Tibial nerve (tissue), 4 donors: ENCODE measurements at regions not wholly inside any gene's neighbourhood (a gene's known extent, or its start where the extent isn't known, plus 50 kb on each side); places are given as distances from the start of the nearest gene placed in this dataset.

Experiments
- DNase-seq, 2 donors: peaks; one replicate each; pipeline ENCODE4 v3.0.0-alpha.2; 2019; ENCODE audit warnings: low spot score in 2 of 2
- H3K27ac ChIP-seq, 4 donors: fragments of 200-600 bp; sonication (generic) in 3 of 4; one replicate each; pipeline ENCODE4 v1.5.1; 2017 to 2019; ENCODE audit warnings: mild to moderate bottlenecking in 1 of 4
- H3K27me3 ChIP-seq, 2 donors: fragments of 200-600 bp; sonication (generic) in 1 of 2; one replicate each; pipeline versions ENCODE4 v1.5.1 to v1.6.0; 2017 to 2019
- H3K36me3 ChIP-seq, 3 donors: fragments of 200-600 bp; sonication (generic); one replicate each; pipeline ENCODE4 v1.5.1; 2018 to 2019
- H3K4me1 ChIP-seq, 4 donors: fragments of 200-600 bp; sonication (generic) in 3 of 4; one replicate each; pipeline ENCODE4 v1.5.1; 2017 to 2019
- H3K4me3 ChIP-seq, 4 donors: fragments of 200-600 bp; sonication (generic) in 3 of 4; one replicate each; pipeline ENCODE4 v1.5.1; 2017 to 2019; ENCODE audit warnings: mild to moderate bottlenecking in 1 of 4, moderate library complexity in 1 of 4
- H3K9me3 ChIP-seq, 4 donors: fragments of 200-600 bp; sonication (generic) in 3 of 4; one replicate each; pipeline ENCODE4 v1.5.1; 2017 to 2019
- EP300 ChIP-seq, 2 donors: sonication (generic); formaldehyde crosslinking; IDR thresholded peaks; one replicate each; pipeline ENCODE4 v1.6.1; 2017; ENCODE audit warnings: antibody characterized with exemption in 2 of 2, mild to moderate bottlenecking in 1 of 2
- POLR2A ChIP-seq, 2 donors: fragments of 450-650 bp; IDR thresholded peaks; one replicate each; pipeline ENCODE4 v1.6.1; 2017; ENCODE audit warnings: antibody characterized with exemption in 2 of 2, mild to moderate bottlenecking in 2 of 2, moderate library complexity in 2 of 2
- WGBS, 2 donors: methylation state at CpG; one replicate each; pipeline ENCODE4 v1.1.5; 2018; 5-methylcytosine and 5-hydroxymethylcytosine counted together
- TF ChIP-seq, protein P1 (sequence below), 5 experiments: fragments of 200-600 bp in 3 of 5; fragments of 450-650 bp in 2 of 5; sonication (generic) in 3 of 5; IDR thresholded peaks; one replicate each; pipeline ENCODE4 v1.5.1; 2016 to 2019; ENCODE audit warnings: antibody characterized with exemption in 5 of 5, mild to moderate bottlenecking in 3 of 5, moderate library complexity in 2 of 5

DNA sequence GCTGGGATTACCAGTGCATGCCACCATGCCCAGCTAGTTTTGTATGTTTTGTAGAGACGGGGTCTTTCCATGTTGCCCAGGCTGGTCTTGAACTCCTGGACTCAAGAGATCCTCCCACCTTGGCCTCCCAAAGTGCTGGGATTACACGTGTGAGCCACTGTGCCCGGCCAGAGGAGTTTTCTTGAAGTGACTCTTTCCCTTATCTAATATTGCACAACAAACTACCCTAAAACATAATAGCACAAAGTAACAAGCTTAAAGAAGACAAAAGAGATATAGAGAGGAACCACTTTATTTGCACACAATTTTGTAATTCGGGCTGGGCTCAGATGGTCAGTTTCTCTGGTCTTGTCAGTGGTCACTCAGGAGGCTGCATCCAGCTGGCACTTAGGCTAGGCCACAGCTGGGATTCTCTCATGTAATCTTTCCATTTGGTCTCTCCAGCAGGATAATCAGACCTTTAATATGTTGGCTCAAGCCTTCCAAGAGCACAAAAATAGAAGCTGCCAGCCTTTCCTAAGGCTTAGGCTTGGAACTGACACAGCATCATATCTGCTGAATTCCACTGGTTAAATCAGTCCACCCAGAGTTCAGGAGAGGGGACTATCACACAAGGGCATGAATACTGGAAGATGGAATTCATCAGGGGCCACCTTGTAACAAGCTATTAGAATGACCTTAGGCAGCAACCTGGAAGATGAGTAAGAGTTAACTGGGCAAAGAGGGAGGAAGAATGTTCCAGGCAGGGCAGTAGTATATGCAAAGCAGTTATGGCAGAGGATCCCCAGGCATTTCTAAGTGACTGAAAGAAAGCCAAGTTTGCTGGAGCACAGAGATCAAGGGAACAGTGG is 56.7 kb upstream of the PNRC1 start:
- TF ChIP-seq, protein P1, sequence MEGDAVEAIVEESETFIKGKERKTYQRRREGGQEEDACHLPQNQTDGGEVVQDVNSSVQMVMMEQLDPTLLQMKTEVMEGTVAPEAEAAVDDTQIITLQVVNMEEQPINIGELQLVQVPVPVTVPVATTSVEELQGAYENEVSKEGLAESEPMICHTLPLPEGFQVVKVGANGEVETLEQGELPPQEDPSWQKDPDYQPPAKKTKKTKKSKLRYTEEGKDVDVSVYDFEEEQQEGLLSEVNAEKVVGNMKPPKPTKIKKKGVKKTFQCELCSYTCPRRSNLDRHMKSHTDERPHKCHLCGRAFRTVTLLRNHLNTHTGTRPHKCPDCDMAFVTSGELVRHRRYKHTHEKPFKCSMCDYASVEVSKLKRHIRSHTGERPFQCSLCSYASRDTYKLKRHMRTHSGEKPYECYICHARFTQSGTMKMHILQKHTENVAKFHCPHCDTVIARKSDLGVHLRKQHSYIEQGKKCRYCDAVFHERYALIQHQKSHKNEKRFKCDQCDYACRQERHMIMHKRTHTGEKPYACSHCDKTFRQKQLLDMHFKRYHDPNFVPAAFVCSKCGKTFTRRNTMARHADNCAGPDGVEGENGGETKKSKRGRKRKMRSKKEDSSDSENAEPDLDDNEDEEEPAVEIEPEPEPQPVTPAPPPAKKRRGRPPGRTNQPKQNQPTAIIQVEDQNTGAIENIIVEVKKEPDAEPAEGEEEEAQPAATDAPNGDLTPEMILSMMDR (IDR thresholded peaks at IDR 0.05): no peak
- TF ChIP-seq POLR2A (IDR thresholded peaks at IDR 0.05) (no peak), EP300 (IDR thresholded peaks at IDR 0.05) (no peak)
- no peak for DNase-seq
- H3K4me3 ChIP-seq: no peak overlapping the region
- H3K4me1 ChIP-seq: peaks cover 0 to 29% (median 3%) of the 10 kb centered on the region in 4 donors
- H3K27ac ChIP-seq: no peak overlapping the region
- no peaks in the 10 kb centered on the region for H3K27me3 ChIP-seq
- 82 to 84% methylated on average over 4 of the region's 4 CpGs for WGBS, 2 donors
- H3K9me3 ChIP-seq: no peaks in the 10 kb centered on the region
- H3K36me3 ChIP-seq: no peaks in the 10 kb centered on the region

DNA sequence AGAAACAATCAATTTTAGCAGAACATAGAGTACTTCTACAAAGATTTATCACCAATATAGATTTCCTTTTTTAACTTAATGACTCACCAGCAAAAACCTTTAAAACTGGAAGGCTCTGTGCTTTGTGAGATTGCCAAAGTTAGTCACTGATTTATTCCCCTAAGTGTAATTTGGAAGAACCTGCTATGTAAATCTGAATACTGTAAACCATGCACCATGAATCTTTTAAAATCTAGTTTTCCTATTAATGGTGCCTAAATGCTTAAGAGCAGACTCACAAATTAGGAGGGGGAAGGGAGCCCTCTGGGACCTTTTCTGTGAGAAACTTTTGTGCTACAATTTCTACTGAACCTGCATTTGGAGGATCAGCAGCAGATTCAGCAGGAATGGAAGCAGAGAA is 57.8 kb upstream of the PNRC1 start:
- H3K4me3 ChIP-seq: no peak overlapping the region
- peak overlapping the region in 1 of 4 donors; percentile 36 for H3K27ac ChIP-seq
- no peak for DNase-seq
- H3K27me3 ChIP-seq: no peaks in the 10 kb centered on the region
- no peaks in the 10 kb centered on the region for H3K36me3 ChIP-seq
- no peaks in the 10 kb centered on the region for H3K9me3 ChIP-seq
- peaks cover 0 to 29% (median 3%) of the 10 kb centered on the region in 4 donors for H3K4me1 ChIP-seq
- no peak for TF ChIP-seq POLR2A (IDR thresholded peaks at IDR 0.05)
- no peak for TF ChIP-seq EP300 (IDR thresholded peaks at IDR 0.05)
- TF ChIP-seq, protein P1 (IDR thresholded peaks at IDR 0.05): no peak

DNA sequence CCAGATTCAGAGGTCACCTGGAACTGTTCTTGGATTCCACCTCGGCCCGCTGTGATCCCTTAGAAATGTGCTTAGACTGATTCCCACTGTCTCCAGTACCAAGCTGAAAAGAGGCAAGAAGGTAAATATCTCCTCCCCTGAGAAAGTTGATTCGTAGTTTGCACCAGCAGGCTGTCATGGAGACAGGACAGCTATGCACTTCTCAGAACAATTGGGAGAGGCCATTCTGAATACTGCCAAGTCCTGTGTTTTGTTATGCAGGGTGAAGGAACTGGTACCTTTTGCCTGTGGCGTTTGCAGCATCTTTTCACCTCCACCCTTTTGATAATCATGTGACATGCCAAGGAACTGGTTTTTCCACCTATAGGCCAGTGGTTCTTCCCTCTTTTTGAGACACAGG is 58.2 kb upstream of the RNGTT start:
- H3K27ac ChIP-seq: no peak overlapping the region
- 84 to 92% methylated on average over 4 of the region's 4 CpGs for WGBS, 2 donors

DNA sequence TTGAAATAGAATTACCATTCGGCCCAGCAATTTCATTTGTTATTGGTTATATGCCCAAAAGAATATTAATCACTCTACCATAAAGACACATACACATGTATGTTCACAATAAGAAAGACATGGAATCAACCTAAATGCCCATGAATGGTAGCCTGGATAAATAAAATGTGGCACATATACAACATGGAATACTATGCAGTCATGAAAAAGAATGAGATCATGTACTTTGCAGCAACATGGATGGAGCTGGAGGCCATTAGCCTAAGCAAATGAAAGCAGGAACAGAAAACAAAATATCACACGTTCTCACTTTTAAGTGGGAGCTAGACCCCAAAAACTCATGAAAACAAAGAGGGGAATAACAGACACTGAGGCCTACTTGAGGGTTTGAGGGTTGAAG is 52.6 kb upstream of the RNGTT start:
- DNase-seq: no peak
- Histone ChIP-seq H3K9me3 (no peaks in the 10 kb centered on the region), H3K4me1 (no peaks in the 10 kb centered on the region)

More for the DNA sequence above, 58.2 kb upstream of the RNGTT start:
- H3K4me1 ChIP-seq: peaks cover 0 to 29% (median 3%) of the 10 kb centered on the region in 4 donors
- H3K27me3 ChIP-seq: no peaks in the 10 kb centered on the region
- DNase-seq: no peak
- H3K36me3 ChIP-seq: no peaks in the 10 kb centered on the region
- TF ChIP-seq, protein P1 (IDR thresholded peaks at IDR 0.05): no peak
- TF ChIP-seq EP300 (IDR thresholded peaks at IDR 0.05) (no peak), POLR2A (IDR thresholded peaks at IDR 0.05) (no peak)
- H3K4me3 ChIP-seq: no peak overlapping the region
- no peaks in the 10 kb centered on the region for H3K9me3 ChIP-seq

DNA sequence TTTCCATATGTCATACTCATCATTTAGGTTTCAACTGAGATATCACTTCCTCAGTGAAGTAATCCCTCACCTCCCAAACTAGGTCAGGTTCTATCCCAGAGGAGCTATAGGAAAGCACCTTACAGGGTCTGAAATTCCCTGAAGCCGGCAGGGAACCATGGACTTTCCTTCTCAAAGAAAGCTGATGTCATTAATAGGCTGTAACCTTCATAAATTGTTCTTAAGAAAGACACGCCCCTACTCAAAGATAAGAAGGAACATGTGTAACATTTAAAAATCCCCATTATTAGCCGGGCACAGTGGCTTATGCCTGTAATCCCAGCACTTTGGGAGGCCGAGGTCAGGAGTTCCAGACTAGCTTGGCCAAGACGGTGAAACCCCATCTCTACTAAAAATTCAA is 50.0 kb upstream of the RNGTT start:
- H3K4me3 ChIP-seq: no peak overlapping the region
- H3K27me3 ChIP-seq: no peaks in the 10 kb centered on the region
- no peaks in the 10 kb centered on the region for H3K36me3 ChIP-seq
- no peak overlapping the region for H3K27ac ChIP-seq
- 58 to 70% methylated on average over 5 of the region's 5 CpGs for WGBS, 2 donors
- peaks cover 0 to 8% (median under 1%) of the 10 kb centered on the region in 4 donors for H3K4me1 ChIP-seq
- TF ChIP-seq EP300 (IDR thresholded peaks at IDR 0.05) (no peak), POLR2A (IDR thresholded peaks at IDR 0.05) (no peak)
- TF ChIP-seq, protein P1 (IDR thresholded peaks at IDR 0.05): no peak
- no peak for DNase-seq
- H3K9me3 ChIP-seq: no peaks in the 10 kb centered on the region

More for the DNA sequence above, 52.6 kb upstream of the RNGTT start:
- H3K27me3 ChIP-seq: no peaks in the 10 kb centered on the region
- TF ChIP-seq EP300 (IDR thresholded peaks at IDR 0.05) (no peak), POLR2A (IDR thresholded peaks at IDR 0.05) (no peak)
- TF ChIP-seq, protein P1 (IDR thresholded peaks at IDR 0.05): no peak
- 93 to 94% methylated on average over 2 of the region's 2 CpGs for WGBS, 2 donors
- no peak overlapping the region for H3K27ac ChIP-seq
- H3K36me3 ChIP-seq: no peaks in the 10 kb centered on the region
- H3K4me3 ChIP-seq: no peak overlapping the region
